ENCODE measurements at regions not wholly inside any gene's neighbourhood (a gene's known extent, or its start where the extent isn't known, plus 50 kb on each side); places are given as distances from the start of the nearest gene placed in this dataset.
"Not testable (repeated sequence)": the region's sequence is repeated elsewhere in the genome, so short reads cannot be mapped to it uniquely, and the experiment has no call there.

DNA sequence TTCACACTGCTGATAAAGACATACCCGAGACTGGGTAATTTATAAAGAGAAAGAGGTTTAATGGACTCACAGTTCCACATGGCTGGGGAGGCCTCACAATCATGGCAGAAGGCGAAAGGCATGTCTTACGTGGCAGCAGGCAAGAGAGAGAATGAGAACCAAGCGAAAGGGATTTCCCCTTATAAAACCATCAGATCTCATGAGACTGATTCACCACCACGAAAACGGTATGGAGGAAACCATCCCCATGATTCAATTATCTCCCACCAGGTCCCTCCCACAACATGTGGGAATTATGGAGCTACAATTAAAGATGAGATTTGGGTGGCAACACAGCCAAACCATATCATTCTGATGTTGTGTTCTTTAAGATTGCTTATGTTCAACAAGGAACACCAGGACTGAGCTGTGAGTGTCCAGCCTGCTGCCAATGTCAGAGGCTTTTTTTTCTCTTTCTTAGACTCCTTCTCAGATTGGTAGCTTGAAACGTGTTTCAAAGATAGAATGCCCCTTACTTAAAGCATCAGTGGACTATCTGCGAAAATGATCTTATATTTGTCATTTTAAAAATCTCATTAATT lies 124.1 kb upstream of the TWIST2 start:
- DNase-seq (ENCODE audit: low read depth), result not testable (repeated sequence)

DNA sequence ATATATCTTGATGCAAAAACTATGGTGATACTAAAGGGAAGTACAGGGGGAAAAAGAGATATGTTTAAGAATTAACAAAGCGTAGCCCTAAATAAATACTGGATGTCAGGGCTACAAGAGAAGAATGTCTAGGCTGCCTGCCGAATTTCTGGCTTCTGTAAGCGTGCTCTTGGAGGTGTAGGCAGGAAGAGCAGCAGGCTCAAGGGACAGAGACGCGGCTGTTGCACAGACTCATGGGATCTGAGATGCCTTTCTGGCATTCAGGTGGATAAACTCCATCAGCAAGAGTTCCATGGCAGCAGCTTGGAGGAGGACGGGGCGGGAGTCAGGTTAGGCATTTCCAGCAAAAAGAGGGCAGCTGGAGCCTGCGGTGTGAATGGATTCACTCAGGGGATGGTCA lies 123.2 kb upstream of the TWIST2 start:
- DNase-seq (ENCODE audit: low read depth), result no peak

DNA sequence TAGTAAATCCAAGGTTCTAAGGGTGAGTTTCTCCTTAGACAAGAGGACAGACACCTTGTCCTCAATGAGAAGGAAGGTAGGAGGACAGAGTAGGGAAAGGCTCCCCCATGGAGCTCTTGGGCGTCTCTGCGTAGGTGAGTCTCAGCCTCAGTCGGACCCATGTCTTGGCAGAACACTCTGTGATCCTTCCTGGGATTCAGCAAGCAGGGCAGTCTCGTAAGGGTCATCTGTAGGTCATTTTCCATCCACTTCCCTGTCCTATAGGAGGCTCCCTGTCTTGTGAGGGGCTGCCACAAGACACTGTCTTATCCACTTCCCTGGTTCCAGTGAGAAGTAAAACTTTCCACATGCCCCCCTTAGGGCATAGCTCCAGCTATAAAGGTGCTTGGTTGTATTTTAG lies 122.6 kb upstream of the TWIST2 start:
- DNase-seq (ENCODE audit: low read depth), result no peak

DNA sequence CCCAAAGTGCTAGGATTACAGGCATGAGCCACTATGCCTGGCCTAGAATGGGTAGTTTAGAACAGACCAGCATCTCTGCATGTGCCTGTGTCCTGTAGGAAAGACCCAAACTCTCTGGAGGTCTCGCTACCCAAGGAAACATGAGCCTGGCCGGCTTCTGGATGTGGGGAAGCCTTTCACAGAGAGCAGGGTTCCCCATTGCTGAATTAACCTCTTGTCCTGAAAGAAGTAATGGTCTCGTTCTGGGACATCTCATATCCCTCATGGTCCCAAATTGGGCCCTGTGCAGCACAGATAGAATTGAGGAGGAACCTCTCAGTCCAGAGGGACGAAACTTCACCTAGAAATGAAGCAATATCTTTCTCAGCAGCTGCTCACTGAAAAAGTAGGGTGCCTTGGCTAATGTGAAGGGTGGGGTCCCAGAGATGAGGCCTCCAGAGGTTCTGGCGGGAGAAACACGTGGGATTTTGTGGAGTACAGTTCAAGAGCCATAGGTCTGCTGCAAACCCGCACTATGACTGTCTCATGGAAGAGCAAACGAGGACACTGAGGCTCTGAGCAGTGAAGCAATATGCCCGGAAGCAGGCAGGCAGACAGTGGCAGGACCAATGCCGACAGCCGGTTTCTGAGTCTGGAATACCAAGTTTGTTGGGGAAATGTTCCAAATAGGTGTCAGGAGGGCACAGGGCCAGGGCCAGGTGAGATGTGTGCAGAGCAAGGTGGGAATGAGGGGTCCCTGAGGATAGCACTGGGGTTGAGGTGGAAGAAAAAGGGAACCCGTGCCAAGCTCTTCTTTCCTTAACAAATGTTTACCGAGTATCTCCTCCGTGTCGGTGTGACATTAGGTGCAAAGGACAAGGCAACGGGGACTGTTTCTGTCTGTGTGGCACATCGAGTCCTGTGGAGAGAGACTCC lies 121.0 kb upstream of the TWIST2 start:
- DNase-seq (ENCODE audit: low read depth), result no peak

DNA sequence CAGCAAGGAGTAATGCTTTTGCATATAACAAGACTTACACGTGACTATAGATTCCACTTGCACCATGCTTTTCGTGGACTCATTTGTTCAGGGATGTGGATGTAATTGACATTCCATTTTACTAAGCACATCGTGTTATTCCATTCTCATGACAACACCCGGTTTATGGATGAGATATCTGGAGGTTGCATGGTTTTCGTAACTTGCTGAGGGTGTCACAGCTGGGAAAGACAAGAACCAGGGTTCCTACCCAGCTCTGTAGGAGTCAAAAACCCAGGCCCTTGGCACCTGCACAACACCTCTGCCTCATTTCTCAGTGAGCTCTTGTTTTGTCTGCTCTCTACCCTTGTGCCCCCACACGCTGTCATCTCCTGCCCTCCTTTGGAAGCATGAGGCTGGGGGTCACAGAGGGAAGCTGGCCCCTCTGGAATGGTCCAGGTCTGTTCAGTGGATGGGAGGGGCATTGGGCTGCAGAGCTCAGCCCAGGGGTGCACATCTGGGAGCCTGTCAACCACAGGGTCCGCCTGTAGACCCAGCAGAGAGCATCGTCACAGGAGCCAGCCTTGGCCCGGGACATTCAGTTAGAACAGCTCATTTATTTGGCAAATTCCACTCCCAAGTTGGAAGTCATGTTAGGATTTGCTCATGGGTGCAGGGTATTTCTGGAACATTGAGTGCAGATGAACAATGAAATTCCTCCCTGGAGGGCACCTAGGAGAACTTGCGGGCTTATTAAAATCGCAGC lies 120.1 kb upstream of the TWIST2 start:
- DNase-seq (ENCODE audit: low read depth), result no peak

DNA sequence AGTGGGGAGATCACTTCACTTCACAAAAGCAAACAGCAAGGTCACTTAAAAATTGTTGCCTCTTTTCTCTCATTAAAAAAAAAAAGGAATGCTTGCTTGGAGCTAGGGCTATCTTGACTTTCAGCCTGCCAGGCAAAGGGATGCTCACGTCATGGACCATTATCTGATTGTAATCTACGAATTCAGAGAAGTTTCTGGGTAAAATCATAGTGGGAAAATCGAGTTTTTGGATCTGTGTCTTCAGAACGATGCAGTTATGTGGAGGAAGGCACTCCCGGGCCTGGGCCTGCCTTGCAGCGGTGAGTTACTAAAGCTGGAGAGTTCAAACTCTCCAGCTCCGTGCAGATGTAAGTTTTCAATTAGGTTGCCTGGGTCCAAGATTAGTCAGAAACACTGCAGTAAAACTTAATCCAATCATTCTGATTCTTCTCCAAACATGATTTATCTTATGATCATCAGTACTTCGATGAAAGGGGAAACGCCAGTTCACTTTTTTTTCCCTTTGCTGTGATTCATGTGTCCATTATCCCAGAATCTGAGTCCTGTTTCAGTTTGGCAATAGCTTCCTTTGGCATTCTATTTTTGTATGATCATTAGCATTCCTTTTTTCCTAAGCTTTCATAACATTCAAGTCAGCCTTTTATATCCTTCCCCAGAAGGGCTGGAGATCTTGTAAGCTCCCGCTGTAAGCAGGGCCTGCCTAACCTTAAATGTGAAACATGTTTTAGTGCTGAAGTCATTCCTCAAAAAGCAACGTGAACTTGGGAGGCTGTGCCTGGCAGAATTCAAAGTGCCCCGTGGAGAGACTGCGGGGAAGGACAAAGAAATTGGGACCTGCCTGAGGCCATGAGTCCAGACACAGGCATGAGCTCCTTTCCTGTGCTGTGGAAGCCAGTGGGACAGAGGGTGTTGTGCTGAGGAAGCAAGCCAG lies 119.3 kb upstream of the TWIST2 start:
- DNase-seq (ENCODE audit: low read depth), result no peak

DNA sequence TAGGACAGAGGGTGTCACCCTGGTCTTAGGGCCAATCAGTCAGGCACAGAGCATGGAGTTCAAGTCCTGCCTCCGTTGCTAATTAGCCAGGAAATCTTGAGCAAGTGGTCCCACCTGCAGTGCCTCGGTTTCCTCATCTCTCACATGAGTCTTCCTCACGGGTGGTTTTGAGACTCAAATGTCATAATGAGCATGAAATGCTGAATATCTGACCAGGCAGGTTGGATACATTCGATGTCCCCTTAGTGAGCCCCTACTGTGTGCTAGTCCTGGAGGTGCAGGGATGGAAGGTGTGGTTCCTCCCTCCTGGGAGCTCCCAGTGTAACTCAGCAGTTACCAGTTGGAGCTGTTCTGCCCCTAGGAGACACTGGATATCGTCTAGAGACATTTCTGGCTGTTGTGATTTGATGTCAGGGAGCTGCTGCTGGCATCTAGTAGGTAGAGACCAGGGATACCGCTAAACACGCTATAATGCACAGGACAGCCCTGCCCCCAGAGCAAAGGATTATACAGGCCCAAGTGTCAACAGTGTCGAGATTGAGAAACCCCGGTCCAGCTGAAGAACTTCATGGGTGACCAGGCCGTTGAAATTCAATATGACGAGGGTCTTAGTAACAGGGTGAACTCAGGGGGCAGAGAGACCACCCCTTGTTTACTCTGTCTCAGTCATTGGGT lies 118.5 kb upstream of the TWIST2 start:
- no peak for DNase-seq (ENCODE audit: low read depth)

DNA sequence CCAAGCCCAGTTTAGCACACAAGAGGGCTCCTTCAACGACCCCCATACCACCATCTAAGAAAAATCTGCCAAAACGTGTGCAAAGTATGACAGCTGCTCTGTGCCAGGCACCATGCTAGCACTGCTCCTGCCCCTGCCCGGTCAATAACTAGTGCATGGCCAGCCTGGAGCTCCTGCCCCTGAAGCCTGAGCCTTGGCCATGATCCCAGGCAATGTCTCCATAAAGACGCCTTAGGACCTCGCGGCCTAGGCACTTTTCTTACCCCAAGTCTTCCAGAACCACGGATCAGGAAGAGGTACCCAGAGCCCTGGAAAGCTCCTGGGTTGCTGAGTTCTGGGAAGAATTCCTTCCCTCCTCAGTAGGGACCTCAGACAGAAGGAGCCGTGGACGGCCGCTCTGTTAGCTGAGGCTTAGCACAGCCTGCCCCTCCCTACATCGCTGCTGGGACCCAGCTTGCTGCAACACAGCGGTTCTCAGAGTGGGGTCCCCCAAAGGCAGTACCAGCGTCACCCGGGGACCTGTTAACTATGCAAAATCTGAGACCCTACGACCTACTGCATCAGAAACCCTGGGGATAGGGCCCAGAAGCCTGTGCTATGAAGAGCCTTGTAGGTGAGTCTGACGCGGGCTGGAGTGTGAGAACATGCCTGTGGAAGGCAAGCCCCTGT lies 117.8 kb upstream of the TWIST2 start:
- DNase-seq (ENCODE audit: low read depth), result no peak

DNA sequence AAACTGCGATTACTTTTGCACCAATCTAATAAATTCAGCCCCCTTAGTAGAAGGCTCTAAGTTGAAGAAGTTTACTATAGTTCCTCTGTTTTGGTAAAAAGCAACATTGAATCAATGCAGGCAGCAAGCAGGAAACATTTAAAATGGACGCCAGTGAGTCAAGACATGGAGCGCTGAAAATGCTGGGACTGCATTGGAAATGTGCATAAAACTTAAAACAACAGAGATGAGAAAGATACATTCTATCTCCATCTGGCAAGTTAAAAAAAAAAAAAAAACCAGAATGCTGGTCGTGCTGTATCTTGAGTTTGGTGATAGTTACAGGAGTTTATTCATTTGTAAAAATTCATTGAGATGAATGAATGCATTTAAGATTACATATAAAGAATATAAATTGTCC lies 117.0 kb upstream of the TWIST2 start:
- DNase-seq (ENCODE audit: low read depth), result no peak

DNA sequence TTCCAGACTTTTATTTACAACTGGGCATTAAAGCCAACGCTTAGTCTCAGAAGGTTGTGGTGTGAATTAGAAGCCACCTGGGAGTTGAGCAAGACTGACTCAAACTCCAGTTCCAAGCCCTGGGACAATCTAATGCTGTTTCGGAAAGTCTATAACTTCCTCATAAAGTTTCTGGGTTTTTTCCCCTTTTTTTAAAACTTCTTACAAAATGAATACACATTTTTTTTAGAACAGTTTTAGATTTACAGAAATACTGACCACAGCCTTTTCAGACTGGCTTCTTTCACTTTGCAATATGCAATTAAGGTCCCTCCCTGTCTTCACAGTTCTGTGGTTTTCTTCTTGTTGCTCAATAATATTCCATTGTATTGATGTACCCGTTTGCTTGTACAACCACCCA lies 115.9 kb upstream of the TWIST2 start:
- no peak for DNase-seq (ENCODE audit: low read depth)

DNA sequence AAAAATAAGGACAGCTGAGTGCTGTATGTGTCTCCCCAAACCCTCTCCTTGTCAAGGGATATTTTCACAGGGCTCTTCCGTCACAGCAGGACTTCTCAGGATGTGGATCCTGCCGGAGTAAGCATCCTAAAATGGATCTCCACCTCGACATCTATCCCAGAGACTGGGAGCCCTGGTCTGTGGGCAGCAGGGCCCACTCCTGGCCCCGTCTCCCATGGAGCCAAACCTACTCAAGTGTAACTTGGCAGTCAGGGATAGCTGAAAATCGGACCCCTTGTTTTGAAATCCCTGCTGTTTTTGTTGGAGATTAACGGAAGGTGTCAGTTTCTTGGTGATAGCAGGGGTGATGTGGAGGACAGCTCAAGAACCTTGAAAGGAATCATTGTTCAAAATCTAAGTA lies 109.0 kb upstream of the TWIST2 start:
- no peak for DNase-seq (ENCODE audit: low read depth)

DNA sequence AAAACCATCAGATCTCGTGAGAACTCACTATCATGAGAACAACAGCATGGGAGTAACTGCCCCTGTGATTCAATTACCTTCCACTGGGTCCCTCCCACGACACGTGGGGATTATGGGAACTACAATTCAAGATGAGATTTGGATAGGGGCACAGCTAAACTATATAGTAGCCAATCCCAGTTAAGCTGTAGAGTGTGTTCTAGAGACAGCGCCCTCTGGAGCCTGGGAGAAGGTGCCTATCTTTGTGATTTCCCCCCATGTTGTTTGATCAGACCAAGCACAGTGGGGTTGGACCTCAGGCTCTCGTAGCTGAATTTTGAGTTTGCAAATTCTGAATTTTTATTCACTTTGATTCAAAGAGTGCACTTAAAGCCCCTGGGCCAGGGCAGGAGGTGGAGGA lies 108.2 kb upstream of the TWIST2 start:
- DNase-seq (ENCODE audit: low read depth), result no peak

DNA sequence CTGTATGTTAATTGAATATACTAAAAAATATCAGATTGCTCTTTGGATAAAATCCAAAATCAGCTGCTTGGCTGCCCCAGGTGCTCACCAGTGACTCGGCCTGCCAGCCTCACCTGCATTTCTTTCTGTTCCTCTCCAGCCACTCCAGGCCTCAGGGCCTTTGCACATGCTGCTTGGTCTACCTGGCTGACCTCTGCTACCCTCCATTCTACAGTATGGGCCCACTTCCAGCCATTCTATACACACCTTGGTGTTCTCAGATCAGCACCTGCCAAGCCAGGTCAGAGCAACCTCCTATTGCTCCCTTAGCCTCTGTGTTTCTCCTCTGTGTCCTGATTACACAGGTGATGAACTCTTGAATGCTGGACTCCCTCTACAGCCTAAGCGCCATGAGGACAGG lies 106.6 kb upstream of the TWIST2 start:
- DNase-seq (ENCODE audit: low read depth), result no peak

DNA sequence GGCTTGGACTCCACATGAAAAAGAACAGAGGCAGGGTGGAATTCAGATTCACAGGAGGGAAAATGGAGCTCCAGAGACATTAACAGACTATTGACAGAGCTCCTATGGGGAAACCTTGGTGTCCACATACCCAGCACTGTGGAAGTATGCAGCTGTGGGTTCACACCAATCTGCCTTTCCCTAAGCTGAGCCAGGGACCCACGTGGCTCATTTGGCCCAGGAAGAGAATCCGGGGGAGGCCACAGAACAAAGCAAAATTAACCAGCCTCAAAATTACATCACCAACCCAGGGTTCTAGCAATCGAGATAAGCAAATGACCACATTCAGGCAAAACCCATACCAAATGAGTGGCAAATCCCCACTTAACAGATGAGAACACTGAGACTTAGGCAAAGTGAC lies 105.8 kb upstream of the TWIST2 start:
- DNase-seq (ENCODE audit: low read depth), result no peak

DNA sequence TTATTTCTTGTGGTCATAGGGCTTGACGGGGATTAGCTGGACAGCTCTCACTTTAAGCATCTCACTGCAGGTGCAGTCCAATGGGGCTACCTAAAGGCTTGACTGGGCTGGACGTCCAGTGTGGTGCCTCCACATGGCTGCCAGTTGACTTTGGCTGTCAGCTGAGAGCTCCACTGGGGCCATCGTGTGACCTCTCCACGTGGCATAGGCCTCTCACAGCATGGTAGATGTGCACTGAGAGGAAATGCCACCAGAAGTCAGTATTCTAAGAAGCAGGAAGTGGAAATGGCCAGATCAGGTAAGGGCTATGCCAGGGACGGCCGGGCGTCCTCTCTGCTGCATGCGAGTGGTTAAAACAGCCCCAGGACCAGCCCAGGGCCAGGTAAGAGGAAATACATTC lies 105.2 kb upstream of the TWIST2 start:
- no peak for DNase-seq (ENCODE audit: low read depth)

DNA sequence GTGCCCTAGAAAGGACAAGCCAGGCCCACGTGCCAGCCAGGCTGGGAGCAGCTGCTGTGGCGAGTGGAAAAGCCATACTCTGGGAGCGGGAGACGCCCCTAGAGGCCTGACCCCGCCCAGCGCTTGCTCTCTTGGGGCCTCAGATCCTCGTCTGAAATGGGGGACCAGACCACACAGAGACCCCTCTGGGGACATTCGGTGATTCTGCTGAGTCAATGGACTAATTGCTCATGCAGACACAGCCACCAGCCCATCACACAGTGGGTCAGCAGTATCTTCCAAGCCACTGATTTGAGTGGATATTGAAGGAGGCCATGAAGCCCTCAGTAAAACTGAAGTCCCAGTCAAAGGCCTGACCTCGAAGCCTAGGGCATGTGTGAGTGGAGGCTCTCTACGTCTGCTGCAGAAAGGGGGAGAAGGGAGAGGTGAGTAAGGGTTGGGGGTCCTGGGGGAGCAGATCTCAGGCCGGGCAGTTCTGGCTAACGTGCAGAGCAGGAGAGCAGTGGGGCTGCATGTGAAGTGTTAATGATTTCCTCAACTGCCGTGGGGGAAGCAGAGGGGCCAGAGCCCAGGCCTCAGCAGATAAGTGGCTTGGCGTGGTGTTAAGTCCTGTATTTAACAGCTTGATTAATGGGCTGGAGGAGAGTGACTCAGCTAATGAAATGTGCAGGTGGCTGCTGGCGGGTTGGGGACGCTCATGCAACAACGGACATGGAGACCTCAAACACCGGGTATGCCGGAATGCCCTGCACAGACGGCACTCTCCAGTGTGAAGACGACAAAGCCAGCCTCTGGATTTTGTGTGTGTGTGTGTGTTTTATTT lies 104.4 kb upstream of the TWIST2 start:
- DNase-seq (ENCODE audit: low read depth), result no peak

DNA sequence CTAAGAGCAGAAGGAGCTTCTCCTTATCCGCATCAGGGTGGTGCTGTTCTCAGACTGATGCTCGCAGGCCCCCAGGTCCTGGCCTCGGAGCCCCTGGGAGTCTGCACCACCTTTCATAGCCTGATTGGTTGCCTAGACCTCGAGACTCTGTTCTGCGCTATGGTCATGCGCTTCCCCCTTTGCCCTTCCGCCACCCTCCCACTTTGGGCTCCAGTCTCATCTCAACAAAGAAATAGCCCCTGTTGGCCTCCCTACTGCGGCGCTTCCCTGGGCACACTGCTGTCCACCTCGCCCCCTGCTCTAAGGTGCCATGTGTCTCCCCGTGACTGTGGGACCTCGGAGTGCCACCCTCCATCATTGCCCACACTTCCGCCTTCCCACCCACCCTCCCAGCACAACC lies 102.9 kb upstream of the TWIST2 start:
- no peak for DNase-seq (ENCODE audit: low read depth)

DNA sequence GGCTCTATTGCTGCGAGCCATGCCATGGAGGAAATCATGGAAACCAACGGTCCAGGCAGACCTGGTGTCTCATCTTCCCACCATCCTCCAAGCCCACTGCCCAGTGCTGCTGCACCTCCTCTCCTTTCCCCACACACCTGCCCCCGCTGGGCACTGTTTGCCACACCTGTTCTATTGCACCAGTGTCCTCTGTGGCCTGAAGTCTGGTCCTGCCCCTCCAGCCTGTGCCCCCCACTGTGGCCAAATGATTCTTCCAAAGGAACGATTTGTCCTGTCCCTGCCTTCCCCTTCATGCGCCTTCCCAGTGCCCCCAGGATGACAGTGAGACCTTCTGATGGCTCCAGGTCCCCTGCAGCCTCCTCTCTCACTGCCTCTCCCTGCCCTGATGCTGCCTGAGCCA lies 101.9 kb upstream of the TWIST2 start:
- no peak for DNase-seq (ENCODE audit: low read depth)

DNA sequence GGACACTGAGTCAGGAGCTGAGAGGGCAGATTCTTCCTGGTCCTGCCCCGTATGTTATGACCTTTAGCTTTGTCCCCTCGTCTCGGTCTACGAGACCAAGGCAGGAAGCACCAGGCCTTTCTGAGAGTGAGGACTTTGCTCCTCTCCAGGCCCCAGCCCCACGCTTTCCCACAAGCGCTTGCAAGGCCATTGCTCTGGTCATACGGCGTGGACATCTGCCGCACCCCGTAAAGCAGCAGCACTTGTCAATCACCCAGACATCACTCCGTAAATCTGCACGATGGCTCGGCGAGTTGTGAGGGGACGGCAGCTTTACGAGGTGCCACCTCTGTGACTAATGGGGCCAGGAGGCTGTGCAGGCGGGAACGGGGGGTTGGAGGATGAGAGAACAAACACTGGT lies 100.8 kb upstream of the TWIST2 start:
- DNase-seq (ENCODE audit: low read depth), result no peak

DNA sequence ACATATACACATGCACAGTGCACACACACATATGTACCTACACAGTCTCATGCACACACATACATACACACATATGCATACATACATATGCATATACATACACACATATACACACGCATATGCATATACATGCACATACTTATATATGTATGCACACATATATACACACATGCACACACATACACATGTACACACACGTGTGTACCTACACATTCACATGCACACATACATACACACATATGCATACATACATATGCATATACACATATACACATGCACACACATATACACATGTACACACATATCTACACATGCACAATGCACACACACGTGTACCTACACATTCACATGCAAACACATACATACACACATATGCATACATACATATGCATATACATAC lies 100.3 kb upstream of the TWIST2 start:
- no peak for DNase-seq (ENCODE audit: low read depth)
